SK-N-SH treated with all-trans-retinoic acid at 6 μM for 48 hours (cell line): ENCODE measurements at regions not wholly inside any gene's neighbourhood (a gene's known extent, or its start where the extent isn't known, plus 50 kb on each side); places are given as distances from the start of the nearest gene placed in this dataset.
A peak's percentile ranks its signal among the peaks of the same experiment; 100 is the strongest.

Experiments used
- ATAC-seq: fragments of 200-7000 bp; cut with Tn5 transposase; 3 replicates; pipeline ENCODE4 v1.9.1; 2020; ENCODE audit warnings: mild to moderate bottlenecking, moderate library complexity
- ARNTL ChIP-seq: fragments of 450-650 bp; formaldehyde crosslinking; IDR thresholded peaks from 2 replicates; pipeline ENCODE4 v1.5.0; 2020; ENCODE audit warnings: low read depth, mild to moderate bottlenecking, moderate library complexity, borderline replicate concordance
- BACH2 ChIP-seq: fragments of 250-450 bp; sonication (Bioruptor Pico); IDR thresholded peaks from 2 replicates; pipeline ENCODE4 v1.9.0; 2021; ENCODE audit warnings: mild to moderate bottlenecking, borderline replicate concordance
- CSDC2 ChIP-seq: fragments of 250-450 bp; sonication (Bioruptor Pico); IDR thresholded peaks from 2 replicates; pipeline ENCODE4 v1.5.0; 2020; ENCODE audit warnings: mild to moderate bottlenecking, moderate library complexity
- ESRRG ChIP-seq: fragments of 250-450 bp; sonication (Bioruptor Pico); IDR thresholded peaks from 2 replicates; pipeline ENCODE4 v1.6.1; 2021; ENCODE audit warnings: mild to moderate bottlenecking
- GLIS3 ChIP-seq: fragments of 250-450 bp; sonication (Bioruptor Pico); IDR thresholded peaks from 2 replicates; pipeline ENCODE4 v1.5.0; 2020; ENCODE audit warnings: mild to moderate bottlenecking, moderate library complexity
- ISL1 ChIP-seq: fragments of 250-450 bp; sonication (Bioruptor Pico); IDR thresholded peaks from 2 replicates; pipeline ENCODE4 v2.1.2; 2022; ENCODE audit warnings: mild to moderate bottlenecking, moderate library complexity
- OSR1 ChIP-seq: fragments of 250-450 bp; sonication (Bioruptor Pico); IDR thresholded peaks from 2 replicates; pipeline ENCODE4 v1.8.0; 2022; ENCODE audit warnings: moderate library complexity, mild to moderate bottlenecking, inconsistent platforms
- PPARA ChIP-seq: fragments of 250-450 bp; sonication (Bioruptor Pico); IDR thresholded peaks from 2 replicates; pipeline ENCODE4 v1.5.0; 2020; ENCODE audit warnings: mild to moderate bottlenecking, borderline replicate concordance
- RARB ChIP-seq: fragments of 250-450 bp; sonication (Bioruptor Pico); IDR thresholded peaks from 2 replicates; pipeline ENCODE4 v1.8.0; 2021; ENCODE audit warnings: mild to moderate bottlenecking, moderate library complexity
- SNAI2 ChIP-seq: fragments of 250-450 bp; sonication (Bioruptor Pico); IDR thresholded peaks from 2 replicates; pipeline ENCODE4 v1.5.0; 2020; ENCODE audit warnings: mild to moderate bottlenecking, moderate library complexity
- TCF4 ChIP-seq: fragments of 250-450 bp; sonication (Bioruptor Pico); IDR thresholded peaks from 2 replicates; pipeline ENCODE4 v1.8.0; 2021; ENCODE audit warnings: mild to moderate bottlenecking, moderate library complexity, borderline replicate concordance
- TOX ChIP-seq: fragments of 250-450 bp; sonication (Bioruptor Pico); IDR thresholded peaks from 2 replicates; pipeline ENCODE4 v1.8.0; 2021; ENCODE audit warnings: mild to moderate bottlenecking, moderate library complexity, borderline replicate concordance
- ZC3H10 ChIP-seq: fragments of 250-450 bp; sonication (Bioruptor Pico); IDR thresholded peaks from 2 replicates; pipeline ENCODE4 v1.5.1; 2021; ENCODE audit warnings: mild to moderate bottlenecking, moderate library complexity
- ZFP3 ChIP-seq: fragments of 250-450 bp; sonication (Bioruptor Pico); IDR thresholded peaks from 2 replicates; pipeline ENCODE4 v1.5.0; 2020; ENCODE audit warnings: mild to moderate bottlenecking, moderate library complexity
- ZFP30 ChIP-seq: fragments of 450-650 bp; formaldehyde crosslinking; IDR thresholded peaks from 2 replicates; pipeline ENCODE4 v1.5.0; 2022; ENCODE audit warnings: mild to moderate bottlenecking, moderate library complexity
- ZNF565 ChIP-seq: fragments of 450-650 bp; formaldehyde crosslinking; conservative IDR thresholded peaks from 2 replicates; pipeline ENCODE4 v1.5.0; 2020; ENCODE audit warnings: low read depth, mild to moderate bottlenecking, moderate library complexity
- ZNF70 ChIP-seq: fragments of 450-650 bp; formaldehyde crosslinking; IDR thresholded peaks from 2 replicates; pipeline ENCODE4 v1.5.0; 2020; ENCODE audit warnings: mild to moderate bottlenecking, moderate library complexity
- ZNF8 ChIP-seq: fragments of 450-650 bp; formaldehyde crosslinking; IDR thresholded peaks from 2 replicates; pipeline ENCODE4 v1.5.0; 2020; ENCODE audit warnings: mild to moderate bottlenecking, moderate library complexity
- TF ChIP-seq, protein P1 (sequence below): fragments of 250-450 bp; sonication (Bioruptor Pico); IDR thresholded peaks from 2 replicates; pipeline ENCODE4 v1.8.0; 2020; ENCODE audit warnings: mild to moderate bottlenecking, moderate library complexity, borderline replicate concordance
- TF ChIP-seq, protein P2 (sequence below): fragments of 250-450 bp; sonication (Bioruptor Pico); IDR thresholded peaks from 2 replicates; pipeline ENCODE4 v1.5.0; 2020; ENCODE audit warnings: mild to moderate bottlenecking, moderate library complexity
- TF ChIP-seq, protein P3 (sequence below): fragments of 250-450 bp; sonication (Bioruptor Pico); IDR thresholded peaks from 2 replicates; pipeline ENCODE4 v1.5.1; 2021; ENCODE audit warnings: mild to moderate bottlenecking, moderate library complexity
- TF ChIP-seq, protein P4 (sequence below): fragments of 250-450 bp; sonication (Bioruptor Pico); IDR thresholded peaks from 2 replicates; pipeline ENCODE4 v1.5.1; 2020; ENCODE audit warnings: low read depth, mild to moderate bottlenecking, moderate library complexity
- TF ChIP-seq, protein P5 (sequence below): fragments of 250-450 bp; sonication (Bioruptor Pico); IDR thresholded peaks from 2 replicates; pipeline ENCODE4 v1.8.0; 2021; ENCODE audit warnings: low read depth, mild to moderate bottlenecking, moderate library complexity, borderline replicate concordance

DNA sequence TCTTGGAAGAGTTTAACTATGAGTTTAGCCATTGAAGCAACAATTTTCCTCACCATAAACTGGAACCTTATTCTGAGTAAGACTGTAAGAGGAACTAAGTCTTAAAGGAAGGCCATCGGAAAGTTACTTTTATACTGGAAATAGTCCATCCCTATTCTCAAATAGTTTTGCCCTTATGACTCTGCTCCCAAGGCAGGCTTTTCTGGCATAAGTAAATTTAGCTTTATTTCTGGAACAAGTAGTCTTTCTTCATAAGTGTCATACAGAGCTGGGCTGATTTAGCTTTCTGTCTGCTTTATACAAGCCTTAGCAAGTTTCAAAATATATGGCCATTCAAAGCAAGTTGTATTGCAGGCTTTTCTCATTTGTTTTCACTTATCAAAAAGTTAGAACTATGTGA is 328.1 kb downstream of the HACE1 start:
- no peak for ATAC-seq
- TF ChIP-seq, protein P1, sequence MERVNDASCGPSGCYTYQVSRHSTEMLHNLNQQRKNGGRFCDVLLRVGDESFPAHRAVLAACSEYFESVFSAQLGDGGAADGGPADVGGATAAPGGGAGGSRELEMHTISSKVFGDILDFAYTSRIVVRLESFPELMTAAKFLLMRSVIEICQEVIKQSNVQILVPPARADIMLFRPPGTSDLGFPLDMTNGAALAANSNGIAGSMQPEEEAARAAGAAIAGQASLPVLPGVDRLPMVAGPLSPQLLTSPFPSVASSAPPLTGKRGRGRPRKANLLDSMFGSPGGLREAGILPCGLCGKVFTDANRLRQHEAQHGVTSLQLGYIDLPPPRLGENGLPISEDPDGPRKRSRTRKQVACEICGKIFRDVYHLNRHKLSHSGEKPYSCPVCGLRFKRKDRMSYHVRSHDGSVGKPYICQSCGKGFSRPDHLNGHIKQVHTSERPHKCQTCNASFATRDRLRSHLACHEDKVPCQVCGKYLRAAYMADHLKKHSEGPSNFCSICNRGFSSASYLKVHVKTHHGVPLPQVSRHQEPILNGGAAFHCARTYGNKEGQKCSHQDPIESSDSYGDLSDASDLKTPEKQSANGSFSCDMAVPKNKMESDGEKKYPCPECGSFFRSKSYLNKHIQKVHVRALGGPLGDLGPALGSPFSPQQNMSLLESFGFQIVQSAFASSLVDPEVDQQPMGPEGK (CRISPR knock-in tag): no peak
- TF ChIP-seq ZC3H10 (CRISPR knock-in tag) (no peak), ZNF70 (no peak), RARB (CRISPR knock-in tag) (no peak), PPARA (CRISPR knock-in tag) (no peak), OSR1 (CRISPR knock-in tag) (no peak), ARNTL (CRISPR knock-in tag) (no peak), BACH2 (CRISPR knock-in tag) (no peak), TCF4 (CRISPR knock-in tag) (no peak), CSDC2 (CRISPR knock-in tag) (no peak), TOX (CRISPR knock-in tag) (no peak)
- TF ChIP-seq, protein P2, sequence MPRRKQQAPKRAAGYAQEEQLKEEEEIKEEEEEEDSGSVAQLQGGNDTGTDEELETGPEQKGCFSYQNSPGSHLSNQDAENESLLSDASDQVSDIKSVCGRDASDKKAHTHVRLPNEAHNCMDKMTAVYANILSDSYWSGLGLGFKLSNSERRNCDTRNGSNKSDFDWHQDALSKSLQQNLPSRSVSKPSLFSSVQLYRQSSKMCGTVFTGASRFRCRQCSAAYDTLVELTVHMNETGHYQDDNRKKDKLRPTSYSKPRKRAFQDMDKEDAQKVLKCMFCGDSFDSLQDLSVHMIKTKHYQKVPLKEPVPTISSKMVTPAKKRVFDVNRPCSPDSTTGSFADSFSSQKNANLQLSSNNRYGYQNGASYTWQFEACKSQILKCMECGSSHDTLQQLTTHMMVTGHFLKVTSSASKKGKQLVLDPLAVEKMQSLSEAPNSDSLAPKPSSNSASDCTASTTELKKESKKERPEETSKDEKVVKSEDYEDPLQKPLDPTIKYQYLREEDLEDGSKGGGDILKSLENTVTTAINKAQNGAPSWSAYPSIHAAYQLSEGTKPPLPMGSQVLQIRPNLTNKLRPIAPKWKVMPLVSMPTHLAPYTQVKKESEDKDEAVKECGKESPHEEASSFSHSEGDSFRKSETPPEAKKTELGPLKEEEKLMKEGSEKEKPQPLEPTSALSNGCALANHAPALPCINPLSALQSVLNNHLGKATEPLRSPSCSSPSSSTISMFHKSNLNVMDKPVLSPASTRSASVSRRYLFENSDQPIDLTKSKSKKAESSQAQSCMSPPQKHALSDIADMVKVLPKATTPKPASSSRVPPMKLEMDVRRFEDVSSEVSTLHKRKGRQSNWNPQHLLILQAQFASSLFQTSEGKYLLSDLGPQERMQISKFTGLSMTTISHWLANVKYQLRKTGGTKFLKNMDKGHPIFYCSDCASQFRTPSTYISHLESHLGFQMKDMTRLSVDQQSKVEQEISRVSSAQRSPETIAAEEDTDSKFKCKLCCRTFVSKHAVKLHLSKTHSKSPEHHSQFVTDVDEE: no peak
- TF ChIP-seq, protein P3, sequence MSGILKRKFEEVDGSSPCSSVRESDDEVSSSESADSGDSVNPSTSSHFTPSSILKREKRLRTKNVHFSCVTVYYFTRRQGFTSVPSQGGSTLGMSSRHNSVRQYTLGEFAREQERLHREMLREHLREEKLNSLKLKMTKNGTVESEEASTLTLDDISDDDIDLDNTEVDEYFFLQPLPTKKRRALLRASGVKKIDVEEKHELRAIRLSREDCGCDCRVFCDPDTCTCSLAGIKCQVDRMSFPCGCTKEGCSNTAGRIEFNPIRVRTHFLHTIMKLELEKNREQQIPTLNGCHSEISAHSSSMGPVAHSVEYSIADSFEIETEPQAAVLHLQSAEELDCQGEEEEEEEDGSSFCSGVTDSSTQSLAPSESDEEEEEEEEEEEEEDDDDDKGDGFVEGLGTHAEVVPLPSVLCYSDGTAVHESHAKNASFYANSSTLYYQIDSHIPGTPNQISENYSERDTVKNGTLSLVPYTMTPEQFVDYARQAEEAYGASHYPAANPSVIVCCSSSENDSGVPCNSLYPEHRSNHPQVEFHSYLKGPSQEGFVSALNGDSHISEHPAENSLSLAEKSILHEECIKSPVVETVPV (CRISPR knock-in tag): no peak

DNA sequence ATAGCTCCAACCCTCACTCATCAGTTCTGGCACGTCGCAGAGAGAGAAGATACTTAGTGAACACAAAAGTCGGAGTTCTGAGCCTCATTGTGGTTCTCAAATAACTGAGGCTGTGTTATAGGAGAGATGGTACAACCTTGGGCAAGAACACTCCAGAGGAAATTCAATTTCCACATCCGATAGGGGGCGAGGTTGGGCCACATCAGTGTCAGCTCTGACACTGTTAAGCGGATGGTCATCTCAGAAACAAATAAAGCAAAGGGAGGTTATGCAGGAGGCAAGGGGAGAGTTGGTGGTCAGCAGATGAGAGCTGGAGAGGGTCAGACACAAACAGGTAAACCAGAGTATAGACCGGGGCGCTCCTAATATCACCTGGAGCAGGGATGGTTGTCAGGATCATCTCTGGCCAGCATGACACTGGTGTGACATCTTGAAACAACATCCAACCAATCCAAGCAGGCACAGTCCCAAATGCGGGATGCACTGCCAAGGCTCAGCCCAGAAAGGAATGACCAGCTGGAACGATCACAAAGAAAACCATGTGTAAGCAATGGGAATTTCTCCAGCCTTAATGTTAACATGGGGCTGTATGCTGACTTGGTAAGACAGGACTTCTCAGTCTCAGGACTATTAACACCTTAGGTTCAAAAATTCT is 331.8 kb downstream of the HACE1 start:
- TF ChIP-seq ZNF565 (CRISPR knock-in tag) (no peak), ZFP30 (CRISPR knock-in tag) (no peak), PPARA (CRISPR knock-in tag) (no peak), GLIS3 (CRISPR knock-in tag) (no peak), ESRRG (CRISPR knock-in tag) (no peak), OSR1 (CRISPR knock-in tag) (no peak), ZFP3 (CRISPR knock-in tag) (no peak), TCF4 (CRISPR knock-in tag) (no peak), ZNF70 (no peak), ZNF8 (CRISPR knock-in tag) (no peak), ISL1 (CRISPR knock-in tag) (no peak), ZC3H10 (CRISPR knock-in tag) (no peak), SNAI2 (CRISPR knock-in tag) (no peak), RARB (CRISPR knock-in tag) (no peak), BACH2 (CRISPR knock-in tag) (no peak)
- TF ChIP-seq, protein P1 (CRISPR knock-in tag): no peak
- TF ChIP-seq, protein P4, sequence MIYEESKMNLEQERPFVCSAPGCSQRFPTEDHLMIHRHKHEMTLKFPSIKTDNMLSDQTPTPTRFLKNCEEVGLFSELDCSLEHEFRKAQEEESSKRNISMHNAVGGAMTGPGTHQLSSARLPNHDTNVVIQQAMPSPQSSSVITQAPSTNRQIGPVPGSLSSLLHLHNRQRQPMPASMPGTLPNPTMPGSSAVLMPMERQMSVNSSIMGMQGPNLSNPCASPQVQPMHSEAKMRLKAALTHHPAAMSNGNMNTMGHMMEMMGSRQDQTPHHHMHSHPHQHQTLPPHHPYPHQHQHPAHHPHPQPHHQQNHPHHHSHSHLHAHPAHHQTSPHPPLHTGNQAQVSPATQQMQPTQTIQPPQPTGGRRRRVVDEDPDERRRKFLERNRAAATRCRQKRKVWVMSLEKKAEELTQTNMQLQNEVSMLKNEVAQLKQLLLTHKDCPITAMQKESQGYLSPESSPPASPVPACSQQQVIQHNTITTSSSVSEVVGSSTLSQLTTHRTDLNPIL (CRISPR knock-in tag): no peak
- TF ChIP-seq, protein P5, sequence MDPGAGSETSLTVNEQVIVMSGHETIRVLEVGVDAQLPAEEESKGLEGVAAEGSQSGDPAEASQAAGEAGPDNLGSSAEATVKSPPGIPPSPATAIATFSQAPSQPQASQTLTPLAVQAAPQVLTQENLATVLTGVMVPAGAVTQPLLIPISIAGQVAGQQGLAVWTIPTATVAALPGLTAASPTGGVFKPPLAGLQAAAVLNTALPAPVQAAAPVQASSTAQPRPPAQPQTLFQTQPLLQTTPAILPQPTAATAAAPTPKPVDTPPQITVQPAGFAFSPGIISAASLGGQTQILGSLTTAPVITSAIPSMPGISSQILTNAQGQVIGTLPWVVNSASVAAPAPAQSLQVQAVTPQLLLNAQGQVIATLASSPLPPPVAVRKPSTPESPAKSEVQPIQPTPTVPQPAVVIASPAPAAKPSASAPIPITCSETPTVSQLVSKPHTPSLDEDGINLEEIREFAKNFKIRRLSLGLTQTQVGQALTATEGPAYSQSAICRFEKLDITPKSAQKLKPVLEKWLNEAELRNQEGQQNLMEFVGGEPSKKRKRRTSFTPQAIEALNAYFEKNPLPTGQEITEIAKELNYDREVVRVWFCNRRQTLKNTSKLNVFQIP (CRISPR knock-in tag): no peak
- TF ChIP-seq, protein P2: no peak
- ATAC-seq: peak; percentile 58; the same call in 2 of the 3 replicates
